A549 (cell line): ENCODE measurements at regions not wholly inside any gene's neighbourhood (a gene's known extent, or its start where the extent isn't known, plus 50 kb on each side); places are given as distances from the start of the nearest gene placed in this dataset.

Experiments used
- EP300 ChIP-seq, 2 experiments: fragments of >200 bp; sonication (Bioruptor Twin); formaldehyde crosslinking; IDR thresholded peaks; 2 replicates in 1 of 2; 3 replicates in 1 of 2; pipeline ENCODE4 v1.6.1; 2016 to 2017
- FOSL2 ChIP-seq, 2 experiments: fragments of 450-650 bp in 1 of 2; fragments of >200 bp in 1 of 2; sonication (Bioruptor Twin) in 1 of 2; formaldehyde crosslinking; IDR thresholded peaks; 2 replicates each; pipeline versions ENCODE4 v1.5.0 to v1.6.1; 2016 to 2020; ENCODE audit warnings: mild to moderate bottlenecking in 1 of 2, moderate library complexity in 1 of 2
- FOXS1 ChIP-seq: fragments of 250-450 bp; sonication (Bioruptor Pico); IDR thresholded peaks from 2 replicates; pipeline ENCODE4 v1.5.0; 2020; ENCODE audit warnings: mild to moderate bottlenecking, moderate library complexity
- POLR2A ChIP-seq: IDR thresholded peaks from 2 replicates; pipeline ENCODE4 v1.6.1; 2012; ENCODE audit warnings: mild to moderate bottlenecking, low read length
- RARB ChIP-seq: fragments of 250-450 bp; sonication (Bioruptor Pico); IDR thresholded peaks from 2 replicates; pipeline ENCODE4 v1.8.0; 2021; ENCODE audit warnings: mild to moderate bottlenecking, moderate library complexity
- TF ChIP-seq, protein P1 (sequence below): fragments of 200-600 bp; sonication (generic); IDR thresholded peaks from 2 replicates; pipeline ENCODE4 v1.6.1; 2016; ENCODE audit warnings: antibody characterized with exemption, mild to moderate bottlenecking, moderate library complexity
- TF ChIP-seq, protein P2 (sequence below): fragments of >200 bp; sonication (Bioruptor Twin); formaldehyde crosslinking; IDR thresholded peaks from 3 replicates; pipeline ENCODE4 v1.5.1; 2016

DNA sequence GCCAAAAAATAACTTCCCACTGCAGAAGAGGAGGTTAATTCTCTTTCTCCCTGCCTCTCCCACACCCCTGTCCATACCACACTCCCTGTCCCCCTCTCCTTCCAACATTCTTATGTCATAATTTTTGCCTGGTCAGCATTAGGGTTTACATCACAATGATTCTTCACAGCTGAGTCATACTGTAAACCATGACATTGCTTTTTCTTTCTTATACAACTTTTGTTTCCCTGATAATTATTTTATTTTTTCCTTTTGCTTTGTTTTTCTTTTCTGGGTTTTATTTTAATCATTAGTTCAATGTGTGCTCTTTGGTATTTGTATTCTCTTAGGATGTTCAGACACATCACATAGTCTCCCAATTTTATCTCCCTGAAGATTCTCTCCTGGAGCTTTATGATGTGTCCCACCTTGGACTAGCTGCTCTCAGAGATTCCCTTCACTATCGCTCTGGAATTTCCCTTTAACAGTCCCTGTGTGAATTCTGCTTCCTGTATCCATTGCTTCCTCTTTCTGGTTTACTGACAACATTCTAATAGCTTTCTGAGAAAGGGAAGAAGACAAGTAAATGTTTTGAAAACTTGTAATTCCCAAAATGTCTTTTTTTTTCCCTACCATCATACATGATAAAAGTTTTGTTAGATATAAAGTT is 70.7 kb downstream of the SOX2 start:
- TF ChIP-seq EP300 (IDR thresholded peaks at IDR 0.05) (0 out of 5 replicates have a peak, but pooled peaks of 1 of the 2 experiments have one; percentile 15), RARB (no peak), POLR2A (no peak), FOSL2 (IDR thresholded peaks at IDR 0.05) (0 out of 2 replicates have a peak, but pooled peaks have one; percentile 13), FOSL2 (CRISPR knock-in tag; IDR thresholded peaks at IDR 0.05) (peak; percentile 84), FOXS1 (no peak)
- TF ChIP-seq, protein P1, sequence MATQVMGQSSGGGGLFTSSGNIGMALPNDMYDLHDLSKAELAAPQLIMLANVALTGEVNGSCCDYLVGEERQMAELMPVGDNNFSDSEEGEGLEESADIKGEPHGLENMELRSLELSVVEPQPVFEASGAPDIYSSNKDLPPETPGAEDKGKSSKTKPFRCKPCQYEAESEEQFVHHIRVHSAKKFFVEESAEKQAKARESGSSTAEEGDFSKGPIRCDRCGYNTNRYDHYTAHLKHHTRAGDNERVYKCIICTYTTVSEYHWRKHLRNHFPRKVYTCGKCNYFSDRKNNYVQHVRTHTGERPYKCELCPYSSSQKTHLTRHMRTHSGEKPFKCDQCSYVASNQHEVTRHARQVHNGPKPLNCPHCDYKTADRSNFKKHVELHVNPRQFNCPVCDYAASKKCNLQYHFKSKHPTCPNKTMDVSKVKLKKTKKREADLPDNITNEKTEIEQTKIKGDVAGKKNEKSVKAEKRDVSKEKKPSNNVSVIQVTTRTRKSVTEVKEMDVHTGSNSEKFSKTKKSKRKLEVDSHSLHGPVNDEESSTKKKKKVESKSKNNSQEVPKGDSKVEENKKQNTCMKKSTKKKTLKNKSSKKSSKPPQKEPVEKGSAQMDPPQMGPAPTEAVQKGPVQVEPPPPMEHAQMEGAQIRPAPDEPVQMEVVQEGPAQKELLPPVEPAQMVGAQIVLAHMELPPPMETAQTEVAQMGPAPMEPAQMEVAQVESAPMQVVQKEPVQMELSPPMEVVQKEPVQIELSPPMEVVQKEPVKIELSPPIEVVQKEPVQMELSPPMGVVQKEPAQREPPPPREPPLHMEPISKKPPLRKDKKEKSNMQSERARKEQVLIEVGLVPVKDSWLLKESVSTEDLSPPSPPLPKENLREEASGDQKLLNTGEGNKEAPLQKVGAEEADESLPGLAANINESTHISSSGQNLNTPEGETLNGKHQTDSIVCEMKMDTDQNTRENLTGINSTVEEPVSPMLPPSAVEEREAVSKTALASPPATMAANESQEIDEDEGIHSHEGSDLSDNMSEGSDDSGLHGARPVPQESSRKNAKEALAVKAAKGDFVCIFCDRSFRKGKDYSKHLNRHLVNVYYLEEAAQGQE, result no peak
- TF ChIP-seq, protein P2, sequence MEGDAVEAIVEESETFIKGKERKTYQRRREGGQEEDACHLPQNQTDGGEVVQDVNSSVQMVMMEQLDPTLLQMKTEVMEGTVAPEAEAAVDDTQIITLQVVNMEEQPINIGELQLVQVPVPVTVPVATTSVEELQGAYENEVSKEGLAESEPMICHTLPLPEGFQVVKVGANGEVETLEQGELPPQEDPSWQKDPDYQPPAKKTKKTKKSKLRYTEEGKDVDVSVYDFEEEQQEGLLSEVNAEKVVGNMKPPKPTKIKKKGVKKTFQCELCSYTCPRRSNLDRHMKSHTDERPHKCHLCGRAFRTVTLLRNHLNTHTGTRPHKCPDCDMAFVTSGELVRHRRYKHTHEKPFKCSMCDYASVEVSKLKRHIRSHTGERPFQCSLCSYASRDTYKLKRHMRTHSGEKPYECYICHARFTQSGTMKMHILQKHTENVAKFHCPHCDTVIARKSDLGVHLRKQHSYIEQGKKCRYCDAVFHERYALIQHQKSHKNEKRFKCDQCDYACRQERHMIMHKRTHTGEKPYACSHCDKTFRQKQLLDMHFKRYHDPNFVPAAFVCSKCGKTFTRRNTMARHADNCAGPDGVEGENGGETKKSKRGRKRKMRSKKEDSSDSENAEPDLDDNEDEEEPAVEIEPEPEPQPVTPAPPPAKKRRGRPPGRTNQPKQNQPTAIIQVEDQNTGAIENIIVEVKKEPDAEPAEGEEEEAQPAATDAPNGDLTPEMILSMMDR, result no peak
